ENCODE measurements at regions not wholly inside any gene's neighbourhood (a gene's known extent, or its start where the extent isn't known, plus 50 kb on each side); places are given as distances from the start of the nearest gene placed in this dataset.

DNA sequence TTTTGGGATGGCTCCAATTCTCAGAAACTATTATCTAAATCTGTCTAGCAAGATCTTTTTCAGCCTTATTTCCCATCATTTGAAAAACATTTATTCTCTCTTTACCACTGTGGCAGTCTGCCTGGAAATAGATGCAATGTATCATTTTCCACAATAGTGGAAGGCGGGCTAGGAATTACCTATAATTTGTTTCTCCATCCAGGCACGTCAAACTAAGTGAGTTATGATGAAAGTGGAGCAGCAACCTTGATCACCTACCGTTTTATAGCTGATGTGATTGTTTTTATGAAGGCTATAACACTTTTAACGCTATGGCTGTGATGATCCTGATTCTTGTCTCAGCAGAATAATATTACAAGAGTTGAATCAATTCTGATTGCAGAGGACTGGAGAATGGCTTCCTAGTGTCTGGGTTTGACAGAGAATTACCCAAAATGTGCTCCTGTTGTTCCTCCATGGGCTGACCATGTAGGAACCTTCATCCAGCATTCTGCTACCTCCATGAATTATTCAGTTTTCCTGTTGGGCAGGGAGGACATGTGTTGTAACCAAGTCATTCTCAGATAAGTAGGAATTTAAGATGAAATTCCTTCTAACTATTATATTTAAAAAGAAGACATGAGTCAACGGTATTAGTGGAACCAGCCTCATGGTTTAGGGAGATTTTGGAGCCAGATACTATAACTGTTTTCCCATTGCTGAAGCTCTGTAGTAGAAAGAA lies 231.5 kb upstream of the SGO1 start:
- no peak overlapping the region for H3K27ac ChIP-seq (ENCODE audit: insufficient read length, low read depth, low read length)
- no peak overlapping the region for H3K9ac ChIP-seq (ENCODE audit: extremely low read depth, insufficient read length, low read length)
- H2AK5ac ChIP-seq (ENCODE audit: insufficient read length, low read length), result no peak overlapping the region
- Mint-ChIP-seq H3K27ac (no peak overlapping the region), H3K4me1 (no peaks in the 10 kb centered on the region), H3K4me3 (no peak overlapping the region), H3K36me3 (ENCODE audit: insufficient read depth in 1 of 3, low read depth in 3 of 3) (no peaks in the 10 kb centered on the region), H3K9me3 (no peaks in the 10 kb centered on the region), H3K27me3 (ENCODE audit: low read depth) (no peaks in the 10 kb centered on the region; the same call in 1 of the 2 replicates)
- H3K79me1 ChIP-seq (ENCODE audit: insufficient read depth, low read depth, low read length, poor library complexity, severe bottlenecking), result no peaks in the 10 kb centered on the region
- H3K4me2 ChIP-seq (ENCODE audit: insufficient read depth, insufficient read length, low read length), result no peak overlapping the region
- H3K4ac ChIP-seq (ENCODE audit: low read depth, low read length), result no peak overlapping the region
- H4K8ac ChIP-seq (replicated peaks; ENCODE audit: insufficient read length, low read depth, low read length), result no peak overlapping the region
- no peaks in the 10 kb centered on the region; the same call in 1 of the 2 replicates for H3K4me1 ChIP-seq (ENCODE audit: insufficient read depth, low read length)
- H2BK5ac ChIP-seq (ENCODE audit: insufficient read length, low read length), result no peak overlapping the region
- no peaks in the 10 kb centered on the region for H4K20me1 ChIP-seq (ENCODE audit: control insufficient read depth, insufficient read depth, insufficient read length)
- H3K14ac ChIP-seq (ENCODE audit: insufficient read depth, low read length), result no peak overlapping the region
- no peak overlapping the region for H4K91ac ChIP-seq (ENCODE audit: insufficient read length, low read depth, low read length)
- H2AFZ ChIP-seq (ENCODE audit: low read length), result no peak overlapping the region
- no peak overlapping the region for H3K56ac ChIP-seq (ENCODE audit: insufficient read length, low read depth, low read length)
- TF ChIP-seq, protein P1, sequence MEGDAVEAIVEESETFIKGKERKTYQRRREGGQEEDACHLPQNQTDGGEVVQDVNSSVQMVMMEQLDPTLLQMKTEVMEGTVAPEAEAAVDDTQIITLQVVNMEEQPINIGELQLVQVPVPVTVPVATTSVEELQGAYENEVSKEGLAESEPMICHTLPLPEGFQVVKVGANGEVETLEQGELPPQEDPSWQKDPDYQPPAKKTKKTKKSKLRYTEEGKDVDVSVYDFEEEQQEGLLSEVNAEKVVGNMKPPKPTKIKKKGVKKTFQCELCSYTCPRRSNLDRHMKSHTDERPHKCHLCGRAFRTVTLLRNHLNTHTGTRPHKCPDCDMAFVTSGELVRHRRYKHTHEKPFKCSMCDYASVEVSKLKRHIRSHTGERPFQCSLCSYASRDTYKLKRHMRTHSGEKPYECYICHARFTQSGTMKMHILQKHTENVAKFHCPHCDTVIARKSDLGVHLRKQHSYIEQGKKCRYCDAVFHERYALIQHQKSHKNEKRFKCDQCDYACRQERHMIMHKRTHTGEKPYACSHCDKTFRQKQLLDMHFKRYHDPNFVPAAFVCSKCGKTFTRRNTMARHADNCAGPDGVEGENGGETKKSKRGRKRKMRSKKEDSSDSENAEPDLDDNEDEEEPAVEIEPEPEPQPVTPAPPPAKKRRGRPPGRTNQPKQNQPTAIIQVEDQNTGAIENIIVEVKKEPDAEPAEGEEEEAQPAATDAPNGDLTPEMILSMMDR (conservative IDR thresholded peaks at IDR 0.05), result no peak
- H3K27me3 ChIP-seq (ENCODE audit: insufficient read depth, low read length), result no peaks in the 10 kb centered on the region
- H2BK20ac ChIP-seq (ENCODE audit: low read depth, low read length, poor library complexity, severe bottlenecking), result no peak overlapping the region
- no peak overlapping the region for H3K18ac ChIP-seq (ENCODE audit: insufficient read length, low read depth, low read length)
- H2BK12ac ChIP-seq (ENCODE audit: insufficient read length, low read depth, low read length), result no peak overlapping the region
- H3K79me2 ChIP-seq (ENCODE audit: insufficient read depth, low read length), result no peaks in the 10 kb centered on the region
- no peaks in the 10 kb centered on the region for H3K23me2 ChIP-seq (ENCODE audit: insufficient read length, low read depth, low read length, poor library complexity, severe bottlenecking)
- H2BK120ac ChIP-seq (ENCODE audit: low read depth, low read length, poor library complexity, severe bottlenecking), result no peak overlapping the region
- no peak overlapping the region for H3K23ac ChIP-seq (ENCODE audit: insufficient read length, low read depth, low read length)
- no peak overlapping the region for H3T11ph ChIP-seq (ENCODE audit: low read length)
- H4K5ac ChIP-seq (ENCODE audit: insufficient read length, low read depth, low read length), result no peak overlapping the region
- no peak overlapping the region for H2BK15ac ChIP-seq (ENCODE audit: low read depth, low read length)
- no peaks in the 10 kb centered on the region for H3K9me3 ChIP-seq (ENCODE audit: control insufficient read depth, low read depth, low read length)
- no CpG with 5 or more reads among the region's 5 CpGs for WGBS (ENCODE audit: extremely low coverage, insufficient read length, low lambda C conversion rate)
- no peak for DNase-seq

All from H9 (cell line).